HPDE6-E6E7 (cell line): ENCODE measurements at regions not wholly inside any gene's neighbourhood (a gene's known extent, or its start where the extent isn't known, plus 50 kb on each side); places are given as distances from the start of the nearest gene placed in this dataset.

ENCODE experiments used
- DNase-seq: peaks from one replicate; pipeline ENCODE4 v3.0.0; 2011; ENCODE audit warnings: missing footprints; ENCODE audit errors: extremely low spot score

- no peak for DNase-seq
Observed at GRCh38 chr1:50295566-50295965, 127.7 kb downstream of the DMRTA2 start.

GRCh38 chr1:50292276-50292675, 131.0 kb downstream of the DMRTA2 start:
- no peak for DNase-seq

GRCh38 chr1:50289495-50289894, 133.7 kb downstream of the DMRTA2 start:
- no peak for DNase-seq

DNA sequence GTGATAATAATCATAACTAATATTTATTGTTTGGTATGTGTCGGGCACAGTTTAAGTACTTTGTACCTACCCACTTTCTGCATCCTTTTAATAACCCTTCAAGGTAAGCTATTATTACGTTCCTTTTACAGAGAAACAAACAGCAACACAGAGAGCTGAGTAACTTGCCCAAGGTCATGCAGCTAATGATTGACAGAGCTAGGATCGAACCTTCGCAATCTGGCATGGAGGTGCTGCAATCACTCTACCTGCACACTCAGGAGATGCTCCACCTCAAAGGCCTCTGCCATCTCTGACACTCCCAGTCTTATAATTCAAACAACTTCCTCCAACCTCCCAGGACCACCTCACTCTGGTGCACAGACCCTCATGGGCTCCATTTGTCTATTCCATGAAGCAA, 137.2 kb downstream of the DMRTA2 start:
- DNase-seq: no peak

- no peak for DNase-seq
Observed at GRCh38 chr1:50279622-50280330, 143.5 kb downstream of the DMRTA2 start.

DNA sequence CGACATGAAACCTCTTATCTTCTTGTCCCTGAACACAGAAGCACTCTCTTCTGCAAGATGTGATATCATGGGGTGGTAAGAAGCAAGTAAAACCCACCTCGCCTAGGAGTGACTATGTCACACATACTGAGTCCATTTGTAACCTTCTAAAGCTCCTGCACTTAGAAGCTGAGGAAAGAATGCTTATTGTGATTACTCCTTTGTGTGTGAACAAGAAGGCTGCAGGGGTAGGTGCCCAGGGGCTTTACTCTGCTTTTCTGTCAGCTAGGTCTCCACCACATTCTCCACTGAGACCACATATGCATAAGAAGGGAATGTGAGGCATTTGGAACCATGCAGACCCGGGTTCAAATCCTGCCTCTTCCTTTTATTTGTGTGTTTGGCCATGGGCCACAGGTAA, 144.3 kb downstream of the DMRTA2 start:
- no peak for DNase-seq

- DNase-seq: no peak
Observed at GRCh38 chr1:50278410-50278809, 144.8 kb downstream of the DMRTA2 start.

GRCh38 chr1:50275566-50275965, 147.7 kb downstream of the DMRTA2 start:
- DNase-seq: no peak

GRCh38 chr1:50272912-50273311, 150.3 kb downstream of the DMRTA2 start:
- no peak for DNase-seq

DNA sequence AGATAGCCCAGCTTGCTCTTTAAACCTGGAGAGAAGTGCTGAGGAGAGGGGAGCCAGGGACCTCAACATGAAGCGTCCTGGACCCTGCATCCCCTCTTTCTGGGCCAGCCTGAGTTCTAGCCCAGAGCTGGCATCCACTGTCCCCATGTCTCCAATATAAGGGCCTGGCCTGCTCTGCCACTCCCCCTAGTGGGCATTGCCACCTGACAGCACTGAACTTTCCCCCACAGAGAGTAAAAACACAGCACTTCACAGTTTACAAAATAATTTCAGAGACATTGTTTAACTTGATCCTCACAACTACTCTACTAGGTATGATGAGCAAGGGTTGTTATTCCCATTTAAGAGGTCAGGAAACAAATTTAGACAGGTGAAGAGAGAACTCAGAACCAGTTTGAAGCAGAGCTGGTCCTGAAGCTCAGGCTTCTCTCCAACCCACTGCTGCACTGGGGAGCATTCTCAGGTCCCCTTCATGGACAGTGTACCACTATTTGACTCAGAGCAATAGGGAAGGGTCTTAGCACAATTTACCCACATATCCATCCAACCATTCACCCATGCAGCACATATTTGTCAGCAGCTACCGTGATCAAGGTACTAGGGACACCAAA, 151.2 kb downstream of the DMRTA2 start:
- DNase-seq: peak; percentile 17

- no peak for DNase-seq
Observed at GRCh38 chr1:50271337-50271736, 151.9 kb downstream of the DMRTA2 start.

DNA sequence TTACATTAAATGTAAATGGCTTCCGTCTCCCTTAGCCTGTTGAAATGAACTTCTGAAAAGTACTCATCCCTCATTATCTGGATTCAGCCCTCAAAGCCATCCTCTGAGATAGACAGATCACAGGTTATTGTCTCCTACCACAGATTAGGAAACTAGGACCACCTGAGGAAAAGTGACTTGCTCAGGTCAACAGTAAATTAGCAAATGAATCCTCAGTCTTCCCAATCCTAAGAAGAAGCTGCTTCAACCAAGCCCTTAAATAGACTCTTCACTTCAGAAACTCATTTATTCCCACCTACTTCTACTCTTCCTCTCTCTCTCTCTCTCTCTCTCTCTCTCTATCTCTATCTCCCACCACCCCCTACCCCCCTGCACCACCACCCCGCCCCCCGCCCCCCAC, 152.3 kb downstream of the DMRTA2 start:
- no peak for DNase-seq

DNA sequence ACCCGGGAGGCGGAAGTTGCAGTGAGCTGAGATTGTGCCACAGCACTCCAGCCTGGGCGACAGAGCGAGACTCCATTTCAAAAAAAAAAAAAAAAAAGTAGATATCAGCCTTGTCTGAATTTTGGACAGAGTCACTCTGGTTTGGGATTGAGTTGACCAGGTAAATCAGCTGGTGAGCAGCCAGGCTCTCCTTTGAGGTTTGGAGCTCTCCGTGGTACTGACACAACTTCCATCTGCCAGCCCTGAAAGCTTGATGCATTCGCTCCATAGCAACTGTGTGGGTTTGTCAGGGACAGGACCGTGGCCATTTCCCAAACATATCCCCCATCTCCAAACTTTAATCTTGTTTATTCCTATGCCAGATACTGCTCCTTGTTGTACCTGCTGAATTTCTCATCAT, 155.2 kb downstream of the DMRTA2 start:
- no peak for DNase-seq

- DNase-seq: no peak
Observed at GRCh38 chr1:50266509-50266908, 156.7 kb downstream of the DMRTA2 start.

- DNase-seq: no peak
Observed at GRCh38 chr1:50265790-50266314, 157.1 kb downstream of the ELAVL4 start.

GRCh38 chr1:50264590-50264989, 155.9 kb downstream of the ELAVL4 start:
- DNase-seq: no peak

DNA sequence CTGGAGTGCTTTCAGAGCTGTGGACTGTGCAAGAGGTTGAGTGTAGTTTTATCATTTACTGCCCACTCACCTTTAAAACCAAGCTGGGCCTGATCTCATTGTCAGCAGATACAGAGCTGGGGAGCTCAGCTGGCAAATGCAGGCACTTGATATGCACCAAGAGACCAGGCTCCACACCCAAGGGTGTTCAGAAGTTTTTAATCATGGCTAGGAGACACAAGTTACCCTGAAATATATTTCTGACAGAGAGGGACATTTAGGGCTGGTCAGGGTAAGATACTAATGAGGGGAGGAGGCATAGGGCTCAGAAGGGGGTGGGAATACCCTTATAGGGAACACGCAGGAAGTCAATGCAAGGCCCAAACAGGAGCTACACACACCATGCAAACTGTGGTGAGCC, 153.7 kb downstream of the ELAVL4 start:
- no peak for DNase-seq

- DNase-seq: no peak
Observed at GRCh38 chr1:50261951-50262350, 153.2 kb downstream of the ELAVL4 start.

- no peak for DNase-seq
Observed at GRCh38 chr1:50257940-50258685, 149.4 kb downstream of the ELAVL4 start.

DNA sequence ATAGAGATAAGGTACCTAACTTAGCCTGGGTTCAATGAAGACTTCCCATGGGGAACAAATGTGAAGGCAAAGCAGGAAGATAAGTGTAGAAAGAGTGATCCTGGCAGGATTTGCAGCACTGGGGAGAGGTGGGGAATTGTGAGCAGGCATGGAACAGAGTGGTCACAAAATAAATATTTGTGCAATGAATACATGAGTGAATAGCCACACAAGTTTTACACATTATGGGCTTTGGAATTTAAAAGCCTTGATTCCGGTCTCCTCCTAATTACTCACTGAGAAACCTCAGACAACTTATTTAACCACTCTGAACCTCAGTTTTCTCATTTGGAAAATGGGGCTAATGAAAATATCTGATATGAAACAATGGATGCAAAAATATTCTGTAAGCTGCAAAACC, 148.3 kb downstream of the ELAVL4 start:
- DNase-seq: no peak
